Choroid plexus epithelial cell (primary cell): ENCODE measurements at regions not wholly inside any gene's neighbourhood (a gene's known extent, or its start where the extent isn't known, plus 50 kb on each side); places are given as distances from the start of the nearest gene placed in this dataset.
"Not testable (repeated sequence)": the region's sequence is repeated elsewhere in the genome, so short reads cannot be mapped to it uniquely, and the experiment has no call there.

Experiments used
- DNase-seq: peaks from one replicate; pipeline ENCODE4 v3.0.0-alpha.2; 2010; ENCODE audit warnings: low read depth
- H3K4me3 ChIP-seq: 2 replicates; pipeline ENCODE4 v1.5.1; 2011; ENCODE audit warnings: low read depth, mild to moderate bottlenecking, control low read depth, low read length, moderate library complexity
- TF ChIP-seq, protein P1 (sequence below): conservative IDR thresholded peaks from 2 replicates; pipeline ENCODE4 v1.5.1; 2011; ENCODE audit warnings: low read depth, mild to moderate bottlenecking, control low read depth, inconsistent platforms, low read length, moderate library complexity

DNA sequence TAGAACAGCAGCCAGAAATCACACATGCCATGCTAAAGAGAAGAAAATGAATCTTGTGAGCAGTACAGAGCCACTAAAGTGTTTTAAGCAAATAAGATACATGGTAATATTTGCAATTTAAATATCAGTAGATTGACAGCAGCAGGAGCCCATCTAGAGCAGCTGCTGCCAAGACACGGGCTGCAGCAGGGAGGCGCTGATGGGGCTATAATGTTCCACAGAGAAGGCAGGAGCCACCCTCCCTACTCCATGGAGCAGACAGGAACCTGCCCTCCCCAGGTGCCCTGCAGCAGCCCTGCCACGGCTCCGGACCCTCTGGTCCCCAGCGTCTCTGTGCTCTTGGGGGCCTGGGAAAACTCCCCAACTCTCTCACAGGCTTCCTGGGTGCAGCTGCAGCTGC is 224.1 kb upstream of the ISL1 start:
- DNase-seq: no peak
- no peak overlapping the region for H3K4me3 ChIP-seq
- TF ChIP-seq, protein P1, sequence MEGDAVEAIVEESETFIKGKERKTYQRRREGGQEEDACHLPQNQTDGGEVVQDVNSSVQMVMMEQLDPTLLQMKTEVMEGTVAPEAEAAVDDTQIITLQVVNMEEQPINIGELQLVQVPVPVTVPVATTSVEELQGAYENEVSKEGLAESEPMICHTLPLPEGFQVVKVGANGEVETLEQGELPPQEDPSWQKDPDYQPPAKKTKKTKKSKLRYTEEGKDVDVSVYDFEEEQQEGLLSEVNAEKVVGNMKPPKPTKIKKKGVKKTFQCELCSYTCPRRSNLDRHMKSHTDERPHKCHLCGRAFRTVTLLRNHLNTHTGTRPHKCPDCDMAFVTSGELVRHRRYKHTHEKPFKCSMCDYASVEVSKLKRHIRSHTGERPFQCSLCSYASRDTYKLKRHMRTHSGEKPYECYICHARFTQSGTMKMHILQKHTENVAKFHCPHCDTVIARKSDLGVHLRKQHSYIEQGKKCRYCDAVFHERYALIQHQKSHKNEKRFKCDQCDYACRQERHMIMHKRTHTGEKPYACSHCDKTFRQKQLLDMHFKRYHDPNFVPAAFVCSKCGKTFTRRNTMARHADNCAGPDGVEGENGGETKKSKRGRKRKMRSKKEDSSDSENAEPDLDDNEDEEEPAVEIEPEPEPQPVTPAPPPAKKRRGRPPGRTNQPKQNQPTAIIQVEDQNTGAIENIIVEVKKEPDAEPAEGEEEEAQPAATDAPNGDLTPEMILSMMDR: no peak

DNA sequence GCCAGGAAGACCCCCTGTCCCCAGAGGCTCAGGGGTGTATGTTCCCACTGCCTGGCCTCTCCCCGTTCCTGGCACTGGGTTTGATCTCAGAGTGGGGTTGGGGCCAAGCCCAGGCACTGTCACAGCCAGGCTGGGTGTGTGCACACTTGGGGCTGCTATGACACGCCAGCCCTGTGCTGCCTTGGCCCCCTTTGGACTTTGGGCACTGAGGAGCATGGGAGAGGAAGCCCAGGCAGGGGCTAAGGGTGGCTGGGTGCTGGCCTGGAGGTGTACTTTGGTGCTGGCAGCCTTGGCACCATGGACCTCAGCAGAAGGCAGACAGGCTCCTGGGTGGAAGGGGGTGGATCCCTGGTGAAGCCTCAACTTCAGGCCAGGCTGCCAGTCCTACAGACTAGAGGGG is 223.6 kb upstream of the ISL1 start:
- DNase-seq: no peak
- no peak overlapping the region for H3K4me3 ChIP-seq
- TF ChIP-seq, protein P1: no peak

DNA sequence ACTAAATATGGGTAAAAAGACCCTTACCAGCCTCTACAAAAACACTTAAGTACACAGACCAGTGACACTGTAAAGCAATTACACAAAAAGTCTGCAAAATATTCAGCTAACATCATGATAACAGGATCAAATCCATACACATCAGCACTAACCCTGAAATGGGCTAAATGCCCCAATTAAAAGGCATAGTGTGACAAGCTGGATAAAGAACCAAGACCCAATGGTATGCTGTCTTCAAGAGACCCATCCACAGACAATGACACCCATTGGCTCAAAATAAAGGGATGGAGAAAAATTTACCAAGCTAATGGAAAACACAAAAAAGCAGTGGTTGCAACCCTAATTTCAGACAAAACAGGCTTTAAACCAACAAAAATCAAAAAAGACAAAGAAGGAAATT is 221.0 kb upstream of the ISL1 start:
- TF ChIP-seq, protein P1: no peak
- DNase-seq: no peak
- H3K4me3 ChIP-seq: no peak overlapping the region

DNA sequence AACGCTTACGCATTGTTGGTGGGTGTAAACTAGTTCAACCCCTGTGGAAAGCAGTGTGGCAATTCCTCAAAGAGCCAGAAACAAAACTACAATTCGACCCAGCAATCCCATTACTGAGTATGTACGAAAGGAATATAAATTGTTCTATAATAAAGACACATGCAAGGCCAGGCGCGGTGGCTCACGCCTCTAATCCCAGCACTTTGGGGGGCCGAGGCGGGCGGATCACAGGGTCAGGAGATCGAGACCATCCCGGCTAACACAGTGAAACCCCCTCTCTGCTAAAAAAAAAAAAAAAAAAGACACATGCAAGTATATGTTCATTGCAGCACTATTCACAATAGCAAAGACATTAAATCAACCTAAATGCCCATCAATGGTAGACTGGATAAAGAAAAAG is 217.6 kb upstream of the ISL1 start:
- DNase-seq, H3K4me3 ChIP-seq: not testable (repeated sequence)

DNA sequence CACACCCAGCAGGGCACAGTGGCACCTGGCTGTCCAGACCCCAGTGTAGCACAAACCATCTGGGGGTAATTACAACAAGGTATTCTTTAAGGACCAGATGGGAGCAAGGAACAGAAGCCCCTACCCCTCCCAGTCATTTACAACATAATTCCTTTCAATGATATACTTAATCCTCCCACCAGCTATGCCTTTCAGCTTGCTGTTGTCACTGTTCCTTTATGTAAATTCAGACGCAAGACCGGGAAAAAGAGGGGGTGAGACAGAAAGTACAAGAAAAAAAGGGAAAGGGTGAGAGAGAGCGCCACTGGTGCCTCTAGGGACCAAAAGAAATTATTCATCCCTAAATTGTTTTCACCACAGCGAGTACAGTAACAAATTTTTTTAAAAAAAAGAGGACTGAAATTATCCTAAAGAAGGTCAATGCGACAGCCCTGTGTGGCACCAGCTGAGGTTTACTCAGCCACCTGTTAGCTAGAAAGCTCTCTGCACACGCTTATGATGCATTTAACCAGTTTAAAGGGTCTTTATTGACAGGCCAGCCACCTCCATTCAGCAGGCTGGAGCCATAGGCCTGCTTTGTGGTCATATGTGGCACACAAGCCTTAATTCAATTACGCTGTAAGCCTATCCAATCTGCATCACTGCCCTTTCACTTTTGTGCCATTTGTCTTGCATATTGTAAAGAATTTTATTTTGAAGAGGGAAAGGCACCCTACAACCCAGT is 210.2 kb upstream of the ISL1 start:
- TF ChIP-seq, protein P1: no peak
- no peak for DNase-seq
- H3K4me3 ChIP-seq: no peak overlapping the region

DNA sequence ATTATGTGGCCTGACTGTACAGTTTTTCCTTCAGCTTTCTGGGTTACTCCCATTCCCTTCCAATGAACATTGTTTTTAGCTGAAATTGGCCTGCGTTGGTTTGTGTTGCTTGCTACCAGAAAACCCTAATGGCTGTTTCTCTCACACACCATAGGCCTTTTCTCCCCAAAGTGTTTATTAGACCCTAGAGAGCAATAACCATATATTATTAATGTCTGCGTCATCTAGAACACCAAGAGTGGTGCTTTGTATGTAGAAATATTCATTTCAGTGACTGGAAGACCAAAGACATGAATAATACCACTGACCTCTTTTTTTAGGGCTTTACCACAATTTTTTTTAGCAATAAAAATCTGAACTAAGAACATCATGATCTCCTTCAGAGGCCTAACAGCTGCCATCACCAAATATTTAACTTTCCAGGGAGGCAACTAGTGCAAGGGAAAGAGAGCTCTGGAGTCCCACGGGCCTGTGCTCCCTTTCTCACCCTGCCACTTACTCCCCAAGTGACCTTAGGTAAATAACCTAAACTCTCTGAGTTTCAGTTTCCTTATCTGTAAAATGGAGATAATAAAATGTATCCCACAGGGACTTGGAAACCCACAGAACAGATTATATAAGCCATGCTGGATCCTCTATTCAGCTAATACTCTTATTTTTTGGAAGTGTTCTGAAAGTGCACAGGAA is 201.9 kb upstream of the ISL1 start:
- H3K4me3 ChIP-seq: no peak overlapping the region
- TF ChIP-seq, protein P1: no peak
- no peak for DNase-seq

DNA sequence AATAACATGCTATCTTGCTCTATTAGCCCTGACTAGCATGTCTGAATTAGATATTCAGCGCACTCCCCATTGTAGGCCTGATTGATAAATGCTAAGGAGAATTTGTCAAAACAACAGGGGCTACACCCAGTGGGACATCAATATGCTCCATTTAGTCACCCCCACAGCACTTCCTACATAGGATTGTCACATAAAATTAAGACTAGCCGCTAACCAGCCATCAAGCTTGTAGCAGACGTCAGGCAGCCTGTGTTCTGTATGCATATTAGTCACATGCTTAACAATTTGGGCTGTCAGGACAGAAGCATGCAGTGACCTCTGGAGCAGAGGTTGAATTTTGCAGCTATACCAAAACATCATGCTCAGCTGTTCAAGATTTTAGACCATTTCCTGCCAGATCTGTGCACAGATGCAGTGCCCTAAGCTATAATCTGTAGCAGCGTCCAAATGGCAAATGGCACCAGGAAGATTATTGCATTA is 197.4 kb upstream of the ISL1 start:
- no peak for DNase-seq
- TF ChIP-seq, protein P1: no peak
- H3K4me3 ChIP-seq: no peak overlapping the region
